Stimulated activated CD8-positive, alpha-beta memory T cell treated with anti-CD3 and anti-CD28 coated beads, Interleukin-15, amount 100 ng/mL, for 48 hours (primary cell): ENCODE measurements at regions not wholly inside any gene's neighbourhood (a gene's known extent, or its start where the extent isn't known, plus 50 kb on each side); places are given as distances from the start of the nearest gene placed in this dataset.

Source experiments
- DNase-seq, 2 donors: peaks; one replicate each; pipeline ENCODE4 v3.0.0-alpha.2; 2020; ENCODE audit warnings: low read depth in 2 of 2

DNA sequence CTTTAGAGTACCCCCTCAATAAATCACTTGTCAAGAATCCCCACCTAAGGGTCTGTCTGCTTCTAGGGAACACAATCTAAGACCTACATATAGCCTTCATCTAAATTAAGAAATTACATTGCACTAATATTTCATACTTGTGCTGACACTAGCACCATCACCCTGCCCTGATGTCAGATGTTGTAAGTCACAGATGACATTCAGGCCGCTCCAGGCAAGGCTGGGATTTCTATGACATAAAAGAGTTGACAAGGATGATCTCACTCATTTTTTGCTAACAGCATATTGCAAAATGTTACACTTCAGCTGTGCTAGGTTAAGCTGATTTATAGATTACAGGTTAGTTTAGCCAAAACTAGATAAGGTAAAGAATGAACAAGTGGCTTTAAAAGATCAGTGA lies 372.5 kb upstream of the GRIA1 start:
- no peak for DNase-seq

DNA sequence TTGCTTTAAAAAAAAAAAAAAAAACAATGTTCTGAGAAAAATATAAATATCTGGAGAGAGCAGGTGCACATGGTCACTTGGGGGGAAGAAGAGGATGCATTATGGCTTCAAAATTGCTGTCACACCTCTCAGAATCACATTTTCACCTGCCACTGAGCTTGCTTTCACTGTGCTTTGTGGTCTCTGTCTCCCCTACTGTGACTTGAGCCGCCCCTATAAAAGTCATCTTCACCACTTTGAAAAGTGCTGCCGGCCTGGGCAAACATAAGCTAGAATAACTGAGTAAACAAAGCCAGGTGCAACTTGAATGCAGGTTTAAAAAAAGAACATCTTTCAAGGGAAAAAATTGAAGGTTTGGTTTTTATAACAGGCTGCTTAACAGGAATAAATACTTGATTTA lies 368.1 kb upstream of the GRIA1 start:
- no peak for DNase-seq

DNA sequence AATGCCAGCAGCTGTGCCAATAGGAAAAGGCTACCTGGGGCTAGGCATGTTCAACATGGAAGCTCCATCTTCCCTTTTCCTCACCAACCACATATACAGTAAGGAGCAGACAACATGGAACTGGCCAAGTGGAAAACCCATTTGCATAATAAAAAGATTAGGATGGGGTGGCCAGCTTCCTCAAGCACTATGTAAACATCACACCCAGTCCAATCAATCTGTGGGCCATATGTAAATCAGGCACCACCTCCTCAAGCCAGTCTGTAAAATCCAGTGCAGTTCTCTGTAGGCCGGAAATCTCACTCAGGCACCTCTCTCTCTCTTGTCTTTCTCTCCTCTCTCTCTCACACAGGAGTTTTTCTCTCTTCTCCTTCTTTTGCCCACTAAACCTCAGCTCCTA lies 360.2 kb upstream of the GRIA1 start:
- no peak for DNase-seq

GRCh38 chr5:153135411-153135810 lies 355.1 kb upstream of the GRIA1 start:
- no peak for DNase-seq

GRCh38 chr5:153136910-153137614 lies 353.4 kb upstream of the GRIA1 start:
- DNase-seq: no peak

DNA sequence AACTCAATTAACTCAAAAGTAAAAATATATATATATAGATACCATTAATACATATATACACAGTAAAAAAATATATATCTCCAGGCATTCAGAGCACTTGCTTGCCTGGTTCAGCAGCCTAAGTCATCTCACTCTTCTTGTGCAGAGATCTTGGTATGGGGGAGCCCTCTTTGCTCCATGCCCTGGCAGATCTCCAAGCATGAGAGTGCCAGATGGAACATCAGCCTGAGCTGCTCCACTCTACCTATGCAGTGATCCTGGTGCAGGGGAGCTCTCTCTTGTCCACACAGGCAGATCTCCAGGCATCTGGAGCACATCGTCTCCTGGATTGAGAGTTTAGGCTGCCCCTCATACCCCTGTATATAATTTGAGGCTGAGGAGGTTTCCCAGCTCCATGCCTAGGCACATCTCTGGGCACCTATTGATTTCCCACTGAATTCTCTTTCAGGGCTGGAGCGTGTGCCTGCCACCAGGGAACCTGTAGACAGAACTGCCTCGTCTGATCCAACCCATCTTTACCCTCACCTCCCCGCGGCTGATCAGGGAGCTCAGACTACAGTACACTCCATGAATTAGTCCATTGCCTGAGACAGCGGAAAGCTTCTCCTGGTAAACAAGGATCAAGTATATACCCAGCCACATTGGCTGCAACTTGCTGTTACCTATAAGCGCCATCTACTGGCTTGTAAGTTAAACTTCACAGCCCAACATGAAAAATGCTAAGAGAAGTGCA lies 342.4 kb upstream of the GRIA1 start:
- DNase-seq: no peak

- no peak for DNase-seq
Measured at GRCh38 chr5:153148624-153148976, 341.9 kb upstream of the GRIA1 start.

GRCh38 chr5:153151558-153151957 lies 338.9 kb upstream of the GRIA1 start:
- DNase-seq: no peak

DNA sequence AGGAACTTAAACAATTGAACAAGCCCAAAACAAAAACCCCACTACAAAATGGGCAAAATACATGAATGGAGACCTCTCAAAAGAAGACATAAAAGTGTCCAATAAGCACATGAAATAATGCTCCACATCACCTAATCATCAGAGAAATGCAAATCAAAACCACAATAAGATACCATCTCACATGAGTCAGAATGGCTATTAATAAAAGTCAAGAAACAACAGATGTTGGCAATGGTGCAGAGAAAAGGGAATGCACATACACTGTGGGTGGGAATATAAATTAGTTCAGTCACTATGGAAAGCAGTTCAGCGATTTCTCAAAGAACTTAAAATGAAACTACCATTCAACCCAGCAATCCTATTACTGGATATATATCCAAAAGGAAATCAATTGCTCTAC lies 337.4 kb upstream of the GRIA1 start:
- DNase-seq: no peak

DNA sequence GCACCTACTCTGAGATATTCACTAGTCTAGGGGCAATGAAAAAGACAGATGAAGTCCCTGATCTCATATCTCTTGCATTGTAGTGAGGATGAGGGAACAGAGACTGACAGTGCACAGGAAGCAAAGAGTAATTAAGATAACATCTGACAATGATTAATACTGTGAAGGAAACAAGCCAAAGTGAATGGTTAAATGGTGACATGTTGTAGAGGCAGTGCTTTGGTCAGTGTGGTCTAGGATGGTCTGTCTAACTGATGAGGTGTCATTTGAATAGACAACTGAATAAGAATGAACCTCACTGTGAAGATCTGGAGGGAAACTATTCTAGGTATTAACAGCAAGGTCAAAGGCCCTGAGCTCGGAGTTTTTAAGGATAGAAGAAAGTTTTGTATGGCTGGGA lies 333.3 kb upstream of the GRIA1 start:
- no peak for DNase-seq

DNA sequence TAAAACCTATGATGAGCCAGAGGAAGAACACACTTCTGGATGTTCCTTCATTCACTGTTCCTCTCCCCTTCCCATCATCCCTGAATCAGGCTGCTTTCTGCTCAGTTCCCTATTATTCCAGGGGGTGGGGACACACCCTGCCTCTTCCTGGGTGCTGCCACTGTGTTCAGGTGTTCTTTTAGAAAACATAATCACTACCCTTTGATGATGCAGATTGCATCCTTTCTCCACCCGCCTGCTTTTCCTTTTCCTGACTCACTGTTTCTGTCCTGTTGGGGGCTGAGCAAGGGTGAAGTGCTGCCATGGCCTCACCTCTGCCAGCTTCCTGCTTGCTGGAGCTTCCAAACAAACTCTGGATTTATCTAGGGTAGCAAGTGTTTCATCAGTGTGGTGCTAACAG lies 331.9 kb upstream of the GRIA1 start:
- DNase-seq: no peak

GRCh38 chr5:153159616-153160015 lies 330.9 kb upstream of the GRIA1 start:
- no peak for DNase-seq

GRCh38 chr5:153168241-153168640 lies 322.2 kb upstream of the GRIA1 start:
- no peak for DNase-seq

- DNase-seq: no peak
Measured at GRCh38 chr5:153187503-153187902, 303.0 kb upstream of the GRIA1 start.

DNA sequence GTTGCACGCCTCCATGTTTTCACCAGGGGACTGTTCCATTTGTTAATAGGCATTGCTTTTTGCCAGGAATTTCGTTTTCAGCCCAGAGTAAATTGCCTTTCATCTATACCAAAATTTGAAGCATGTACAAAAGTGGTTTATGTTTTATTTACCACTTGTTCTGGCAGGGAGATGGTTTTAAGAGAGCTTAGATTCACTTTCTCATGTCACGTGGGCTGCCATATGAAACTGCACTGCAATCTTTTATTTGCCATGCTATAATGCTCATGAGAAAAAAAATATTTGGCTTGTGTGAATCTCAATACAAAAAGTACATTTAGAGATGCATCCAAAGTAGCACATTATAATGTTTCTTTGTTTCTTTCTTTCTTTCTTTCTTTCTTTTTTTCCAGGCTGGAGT lies 284.1 kb upstream of the GRIA1 start:
- DNase-seq: no peak

GRCh38 chr5:153209016-153209415 lies 281.5 kb upstream of the GRIA1 start:
- no peak for DNase-seq

DNA sequence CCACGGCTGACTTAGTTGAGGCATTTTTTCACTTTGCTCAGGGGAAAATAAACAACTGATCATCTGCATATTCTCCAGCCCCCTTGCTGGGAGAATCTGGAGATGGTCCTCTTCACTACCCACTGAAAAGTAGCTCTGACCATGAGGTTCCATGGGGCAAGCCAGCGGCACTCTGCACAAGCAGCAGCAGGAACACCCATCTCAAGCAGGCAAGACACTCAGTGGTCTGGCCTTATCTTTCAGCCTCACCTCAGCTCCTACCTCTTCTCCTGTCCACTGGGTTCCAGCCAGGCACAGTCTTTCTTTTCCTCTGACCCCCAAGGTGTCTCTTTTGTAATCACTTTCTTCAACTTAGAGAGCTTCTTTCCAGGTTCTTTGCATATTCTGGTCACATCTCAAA lies 280.8 kb upstream of the GRIA1 start:
- no peak for DNase-seq

DNA sequence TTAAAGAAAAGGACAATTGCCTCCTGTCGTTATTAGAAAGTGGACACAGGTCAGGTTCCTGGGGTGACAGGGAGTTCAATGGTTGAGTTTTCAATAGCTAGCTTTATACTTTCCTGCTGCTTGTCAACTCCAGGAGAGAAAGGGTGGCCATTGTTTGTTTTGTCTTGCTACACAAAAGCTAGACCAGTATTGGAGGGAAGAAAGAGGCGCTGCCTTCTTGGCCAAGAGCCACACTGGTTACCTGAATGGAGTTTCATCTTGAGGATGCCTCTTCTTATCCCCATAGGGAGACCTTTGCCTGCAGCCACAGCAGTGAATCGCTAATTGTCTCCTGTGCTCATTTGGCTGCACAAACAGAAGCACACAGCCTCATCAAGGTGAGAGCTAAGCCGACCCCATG lies 279.4 kb upstream of the GRIA1 start:
- no peak for DNase-seq

DNA sequence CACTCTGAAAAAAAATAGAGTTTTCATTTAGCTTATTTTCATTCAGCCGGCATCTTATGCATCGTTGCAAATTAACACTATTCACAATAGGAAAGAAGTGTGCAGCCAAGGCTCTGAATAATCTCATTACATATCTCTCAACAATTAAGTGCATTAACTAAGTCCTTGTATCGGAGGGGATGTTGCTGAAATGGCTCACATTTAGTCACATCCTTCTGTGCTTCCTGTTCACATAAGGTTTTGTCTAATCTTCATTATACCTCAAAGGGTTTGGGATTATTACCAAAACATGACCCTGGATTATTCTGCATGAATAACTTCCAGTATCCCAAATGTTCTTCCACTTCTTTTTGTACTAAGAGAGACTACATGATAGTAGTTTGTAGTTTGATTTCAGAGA lies 278.0 kb upstream of the GRIA1 start:
- DNase-seq: no peak

DNA sequence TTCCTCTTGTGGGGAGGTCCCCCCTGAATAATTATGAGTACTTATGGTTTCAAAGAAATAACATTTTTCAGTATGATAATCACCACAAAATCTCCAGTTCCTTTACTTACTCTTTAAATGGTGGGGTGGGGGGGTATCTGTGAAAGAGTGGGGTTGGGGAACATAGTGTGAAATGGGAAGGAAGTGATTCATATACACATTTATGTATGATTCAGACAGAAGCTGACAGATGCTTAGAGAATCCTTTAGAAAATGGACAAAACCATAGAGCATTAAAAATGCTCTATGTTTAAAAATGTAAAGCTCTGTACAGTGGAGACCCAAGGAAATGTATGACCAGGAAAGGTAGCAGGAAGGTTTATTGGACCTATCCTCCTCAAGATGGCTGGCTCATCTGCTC lies 267.5 kb upstream of the GRIA1 start:
- no peak for DNase-seq

GRCh38 chr5:153223376-153223775 lies 267.1 kb upstream of the GRIA1 start:
- DNase-seq: no peak

DNA sequence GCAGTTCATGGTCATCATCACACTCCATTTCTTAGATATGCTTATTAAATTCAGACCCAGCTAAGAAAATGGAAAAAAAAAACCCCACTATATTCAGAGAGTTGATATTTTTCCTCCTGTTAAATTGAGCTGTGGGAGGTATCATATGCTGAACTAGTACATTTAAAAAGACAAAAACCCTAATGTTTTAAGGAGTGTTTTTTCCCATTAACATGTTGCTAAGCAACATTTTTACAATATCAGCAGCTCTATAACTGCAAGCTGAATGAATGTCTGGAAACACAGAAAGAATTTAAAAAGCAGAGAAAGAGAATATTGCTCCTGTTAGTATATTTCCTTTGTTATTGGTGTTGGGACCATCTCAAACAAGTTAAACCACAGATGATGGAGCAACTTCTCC lies 265.8 kb upstream of the GRIA1 start:
- DNase-seq: no peak

DNA sequence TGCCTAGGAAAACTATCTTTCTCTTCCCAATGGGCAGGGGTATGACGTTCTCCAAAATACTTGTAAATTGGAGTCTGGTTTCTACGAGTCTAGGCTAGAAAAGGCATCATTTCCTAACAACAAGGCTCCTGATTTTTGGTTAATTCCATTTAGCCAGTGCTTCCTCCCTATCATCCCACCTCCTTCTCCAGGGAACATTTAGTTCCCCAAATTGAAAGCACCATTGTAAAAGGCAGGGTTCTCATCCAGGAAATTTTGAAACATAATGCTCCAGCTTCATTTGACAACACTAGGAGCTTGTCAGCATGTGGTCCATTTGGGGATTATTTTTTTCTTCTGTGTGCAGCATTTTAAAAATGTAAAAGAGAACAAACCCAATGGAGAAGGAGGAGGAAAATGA lies 256.5 kb upstream of the GRIA1 start:
- no peak for DNase-seq

- no peak for DNase-seq
Measured at GRCh38 chr5:153236319-153236718, 254.2 kb upstream of the GRIA1 start.
